Dedifferentiated amniotic fluid mesenchymal stem cell (primary cell): ENCODE measurements at regions not wholly inside any gene's neighbourhood (a gene's known extent, or its start where the extent isn't known, plus 50 kb on each side); places are given as distances from the start of the nearest gene placed in this dataset.
A peak's percentile ranks its signal among the peaks of the same experiment; 100 is the strongest.

ENCODE experiments used
- DNase-seq: peaks from one replicate; pipeline ENCODE4 v3.0.0-alpha.2; 2016; ENCODE audit errors: extremely low spot score

- no peak for DNase-seq
These were observed 268.3 kb downstream of the GALR1 start for GRCh38 chr18:77517901-77518300.

- DNase-seq: no peak
These were observed 271.1 kb downstream of the GALR1 start for GRCh38 chr18:77520767-77521166.

- DNase-seq: no peak
These were observed 272.5 kb downstream of the GALR1 start for GRCh38 chr18:77522051-77522675.

GRCh38 chr18:77524909-77525308, 275.3 kb downstream of the GALR1 start:
- peak; percentile 13 for DNase-seq

- DNase-seq: no peak
These were observed 277.3 kb downstream of the GALR1 start for GRCh38 chr18:77526962-77527361.

- no peak for DNase-seq
These were observed 279.2 kb downstream of the GALR1 start for GRCh38 chr18:77528872-77529271.

- DNase-seq: no peak
These were observed 280.0 kb downstream of the GALR1 start for GRCh38 chr18:77529492-77530176.

GRCh38 chr18:77530732-77531131, 281.1 kb downstream of the GALR1 start:
- DNase-seq: no peak

GRCh38 chr18:77539860-77540259, 290.2 kb downstream of the GALR1 start:
- DNase-seq: no peak

- DNase-seq: no peak
These were observed 295.1 kb downstream of the GALR1 start for GRCh38 chr18:77544792-77545191.

GRCh38 chr18:77547757-77548156, 298.1 kb downstream of the GALR1 start:
- no peak for DNase-seq

- DNase-seq: no peak
These were observed 299.3 kb downstream of the GALR1 start for GRCh38 chr18:77548790-77549420.

- no peak for DNase-seq
These were observed 301.0 kb downstream of the GALR1 start for GRCh38 chr18:77550625-77551024.

- DNase-seq: no peak
These were observed 301.4 kb downstream of the GALR1 start for GRCh38 chr18:77551055-77551454.

- no peak for DNase-seq
These were observed 303.3 kb downstream of the GALR1 start for GRCh38 chr18:77552945-77553344.

GRCh38 chr18:77554061-77554460, 304.4 kb downstream of the GALR1 start:
- no peak for DNase-seq

GRCh38 chr18:77557046-77557587, 307.5 kb downstream of the GALR1 start:
- no peak for DNase-seq

- DNase-seq: no peak
These were observed 309.7 kb downstream of the GALR1 start for GRCh38 chr18:77559274-77559910.

GRCh38 chr18:77560341-77560992, 310.8 kb downstream of the GALR1 start:
- no peak for DNase-seq

- no peak for DNase-seq
These were observed 317.0 kb downstream of the GALR1 start for GRCh38 chr18:77566604-77567003.

GRCh38 chr18:77567205-77567604, 317.6 kb downstream of the GALR1 start:
- DNase-seq: no peak

- DNase-seq: no peak
These were observed 322.1 kb downstream of the GALR1 start for GRCh38 chr18:77571743-77572142.
